ENCODE measurements at regions not wholly inside any gene's neighbourhood (a gene's known extent, or its start where the extent isn't known, plus 50 kb on each side); places are given as distances from the start of the nearest gene placed in this dataset.

DNA sequence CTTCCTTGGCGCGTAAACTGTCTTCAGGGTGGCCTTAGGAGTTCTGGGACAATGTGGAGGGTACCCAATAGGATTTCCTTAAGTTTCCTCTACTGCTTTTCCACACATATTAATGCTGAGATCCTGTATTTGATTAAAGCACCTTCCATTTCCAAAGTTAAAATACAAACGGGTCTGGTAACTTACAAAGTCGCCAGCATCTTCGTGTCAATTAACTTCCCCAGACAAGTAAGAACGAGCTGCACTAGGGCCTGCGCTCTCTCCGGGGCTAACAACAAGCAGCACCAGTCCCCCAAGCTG lies 130.9 kb downstream of the NDUFA12 start:
- TF ChIP-seq, protein P1, sequence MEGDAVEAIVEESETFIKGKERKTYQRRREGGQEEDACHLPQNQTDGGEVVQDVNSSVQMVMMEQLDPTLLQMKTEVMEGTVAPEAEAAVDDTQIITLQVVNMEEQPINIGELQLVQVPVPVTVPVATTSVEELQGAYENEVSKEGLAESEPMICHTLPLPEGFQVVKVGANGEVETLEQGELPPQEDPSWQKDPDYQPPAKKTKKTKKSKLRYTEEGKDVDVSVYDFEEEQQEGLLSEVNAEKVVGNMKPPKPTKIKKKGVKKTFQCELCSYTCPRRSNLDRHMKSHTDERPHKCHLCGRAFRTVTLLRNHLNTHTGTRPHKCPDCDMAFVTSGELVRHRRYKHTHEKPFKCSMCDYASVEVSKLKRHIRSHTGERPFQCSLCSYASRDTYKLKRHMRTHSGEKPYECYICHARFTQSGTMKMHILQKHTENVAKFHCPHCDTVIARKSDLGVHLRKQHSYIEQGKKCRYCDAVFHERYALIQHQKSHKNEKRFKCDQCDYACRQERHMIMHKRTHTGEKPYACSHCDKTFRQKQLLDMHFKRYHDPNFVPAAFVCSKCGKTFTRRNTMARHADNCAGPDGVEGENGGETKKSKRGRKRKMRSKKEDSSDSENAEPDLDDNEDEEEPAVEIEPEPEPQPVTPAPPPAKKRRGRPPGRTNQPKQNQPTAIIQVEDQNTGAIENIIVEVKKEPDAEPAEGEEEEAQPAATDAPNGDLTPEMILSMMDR (IDR thresholded peaks at IDR 0.05) = no peak
- no peak for TF ChIP-seq POLR2A (IDR thresholded peaks at IDR 0.05)
- no peak for TF ChIP-seq POLR2AphosphoS5 (IDR thresholded peaks at IDR 0.05; ENCODE audit: insufficient read depth in 1 of 2, low read depth in 1 of 2)
